HL-60 (cell line): ENCODE measurements at regions not wholly inside any gene's neighbourhood (a gene's known extent, or its start where the extent isn't known, plus 50 kb on each side); places are given as distances from the start of the nearest gene placed in this dataset.

Experiments used
- DNase-seq, 2 experiments: peaks; one replicate each; pipeline ENCODE4 v3.0.0-alpha.2; 2010 to 2020; ENCODE audit warnings: low read depth in 1 of 2, low spot score in 1 of 2
- H3K27ac ChIP-seq: fragments of 250-450 bp; sonication (Bioruptor Pico); replicated peaks from 2 replicates; pipeline ENCODE4 v1.5.1; 2020; ENCODE audit warnings: mild to moderate bottlenecking, moderate library complexity
- H3K27me3 ChIP-seq: fragments of 250-450 bp; sonication (Bioruptor Pico); 2 replicates; pipeline ENCODE4 v1.5.1; 2021; ENCODE audit warnings: mild to moderate bottlenecking, moderate library complexity; ENCODE audit not compliant: insufficient read depth, poor library complexity, severe bottlenecking
- H3K4me3 ChIP-seq: replicated peaks from 2 replicates; pipeline ENCODE4 v1.5.1; 2011; ENCODE audit warnings: mild to moderate bottlenecking, control low read depth, low read length; ENCODE audit not compliant: insufficient read depth
- CTCF ChIP-seq: IDR thresholded peaks from one replicate; pipeline ENCODE4 v1.5.1; 2011; ENCODE audit warnings: low read length, control low read depth, inconsistent platforms; ENCODE audit not compliant: insufficient read depth
- GABPA ChIP-seq: IDR thresholded peaks from 2 replicates; pipeline ENCODE4 v1.6.1; 2012; ENCODE audit warnings: low read depth
- POLR2AphosphoS5 ChIP-seq: IDR thresholded peaks from 2 replicates; pipeline ENCODE4 v1.6.1; 2012; ENCODE audit warnings: low read depth
- REST ChIP-seq: IDR thresholded peaks from 2 replicates; pipeline ENCODE4 v1.6.1; 2012; ENCODE audit warnings: low read depth; ENCODE audit not compliant: insufficient replicate concordance
- SPI1 ChIP-seq: IDR thresholded peaks from 2 replicates; pipeline ENCODE4 v1.6.1; 2012; ENCODE audit warnings: low read depth, mild to moderate bottlenecking, borderline replicate concordance

- no peaks in the 10 kb centered on the region for H3K27me3 ChIP-seq
- H3K4me3 ChIP-seq, result no peak overlapping the region
- no peak for DNase-seq
- no peak for TF ChIP-seq REST
- TF ChIP-seq POLR2AphosphoS5, result no peak
- TF ChIP-seq GABPA, result no peak
- TF ChIP-seq CTCF, result no peak
- TF ChIP-seq SPI1, result no peak
- no peak overlapping the region for H3K27ac ChIP-seq
Measured at GRCh38 chr11:104792861-104793260, 105.4 kb downstream of the CASP12 start.

GRCh38 chr11:104791896-104792295 is 106.4 kb downstream of the CASP12 start:
- TF ChIP-seq GABPA, result no peak
- no peak for TF ChIP-seq REST
- no peak for TF ChIP-seq SPI1
- no peak for TF ChIP-seq CTCF
- no peak for TF ChIP-seq POLR2AphosphoS5
- H3K27me3 ChIP-seq, result no peaks in the 10 kb centered on the region
- no peak for DNase-seq
- H3K4me3 ChIP-seq, result no peak overlapping the region
- no peak overlapping the region for H3K27ac ChIP-seq

GRCh38 chr11:104784684-104785460 is 113.4 kb downstream of the CASP12 start:
- H3K27ac ChIP-seq, result no peak overlapping the region
- H3K4me3 ChIP-seq, result no peak overlapping the region
- DNase-seq, result no peak
- no peaks in the 10 kb centered on the region for H3K27me3 ChIP-seq
- no peak for TF ChIP-seq CTCF
- no peak for TF ChIP-seq REST
- no peak for TF ChIP-seq SPI1
- no peak for TF ChIP-seq GABPA
- TF ChIP-seq POLR2AphosphoS5, result no peak
